Fibroblast of skin of left quadriceps (primary cell): ENCODE measurements at regions not wholly inside any gene's neighbourhood (a gene's known extent, or its start where the extent isn't known, plus 50 kb on each side); places are given as distances from the start of the nearest gene placed in this dataset.

Experiments
- DNase-seq, 2 experiments: peaks; one replicate each; pipeline ENCODE4 v3.0.0-alpha.2; 2013; ENCODE audit warnings: low read depth in 2 of 2

DNA sequence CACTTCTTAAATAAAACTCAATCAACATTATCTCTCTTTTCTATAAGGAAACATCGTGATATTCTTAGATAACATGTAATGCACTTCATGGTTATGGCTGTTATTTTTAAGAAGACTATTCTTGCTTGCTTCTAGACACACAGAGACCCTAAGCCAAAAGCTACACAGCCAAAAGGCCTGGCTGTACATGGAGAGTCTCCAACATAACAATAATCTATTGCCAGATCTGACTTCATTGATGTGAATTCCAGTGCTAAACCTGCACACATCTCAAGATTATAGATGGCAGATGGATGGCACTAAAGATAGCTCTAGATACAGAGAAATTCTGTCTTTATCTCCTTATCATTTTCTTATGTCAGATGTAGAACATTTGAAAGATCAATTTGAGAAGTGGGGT is 811.6 kb upstream of the ZNF608 start:
- DNase-seq = no peak

DNA sequence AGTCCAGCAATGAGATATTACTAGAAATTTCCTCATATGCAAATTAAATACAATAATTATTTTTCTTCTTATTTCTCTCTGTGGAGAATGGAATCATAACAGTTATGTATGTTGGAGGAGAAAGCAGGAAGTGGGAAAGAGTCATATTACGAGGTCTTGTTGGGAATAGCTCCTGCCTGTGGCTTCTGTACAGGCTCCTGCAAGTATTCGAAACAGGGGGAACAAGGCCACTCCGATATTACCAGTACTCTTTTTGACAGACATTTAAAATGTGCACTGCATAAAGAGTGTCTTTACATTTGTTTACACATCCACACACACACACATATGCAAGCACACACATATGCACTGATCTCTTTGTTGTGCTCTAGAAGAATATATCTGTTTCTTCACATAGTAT is 812.0 kb upstream of the ZNF608 start:
- DNase-seq = no peak

DNA sequence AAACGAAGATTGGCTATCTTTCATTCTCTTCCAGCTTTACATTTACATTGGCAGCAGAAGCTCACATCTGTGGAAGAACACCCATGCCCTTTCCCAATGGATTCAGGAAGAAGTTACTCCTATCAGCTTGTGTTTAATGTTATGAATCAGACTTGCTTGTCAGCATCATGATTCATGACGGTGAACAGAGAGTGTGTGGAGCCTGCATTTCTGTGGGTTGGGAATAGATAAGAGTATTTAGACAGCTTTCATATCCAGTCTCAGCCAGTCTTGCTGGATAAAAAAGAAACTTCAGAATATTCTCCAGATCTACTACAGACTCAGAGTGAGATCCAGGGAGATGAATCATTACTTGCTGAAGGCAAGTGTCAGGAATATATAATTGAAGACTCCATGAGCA is 812.9 kb upstream of the ZNF608 start:
- peak; percentile 92 to 93 for DNase-seq

DNA sequence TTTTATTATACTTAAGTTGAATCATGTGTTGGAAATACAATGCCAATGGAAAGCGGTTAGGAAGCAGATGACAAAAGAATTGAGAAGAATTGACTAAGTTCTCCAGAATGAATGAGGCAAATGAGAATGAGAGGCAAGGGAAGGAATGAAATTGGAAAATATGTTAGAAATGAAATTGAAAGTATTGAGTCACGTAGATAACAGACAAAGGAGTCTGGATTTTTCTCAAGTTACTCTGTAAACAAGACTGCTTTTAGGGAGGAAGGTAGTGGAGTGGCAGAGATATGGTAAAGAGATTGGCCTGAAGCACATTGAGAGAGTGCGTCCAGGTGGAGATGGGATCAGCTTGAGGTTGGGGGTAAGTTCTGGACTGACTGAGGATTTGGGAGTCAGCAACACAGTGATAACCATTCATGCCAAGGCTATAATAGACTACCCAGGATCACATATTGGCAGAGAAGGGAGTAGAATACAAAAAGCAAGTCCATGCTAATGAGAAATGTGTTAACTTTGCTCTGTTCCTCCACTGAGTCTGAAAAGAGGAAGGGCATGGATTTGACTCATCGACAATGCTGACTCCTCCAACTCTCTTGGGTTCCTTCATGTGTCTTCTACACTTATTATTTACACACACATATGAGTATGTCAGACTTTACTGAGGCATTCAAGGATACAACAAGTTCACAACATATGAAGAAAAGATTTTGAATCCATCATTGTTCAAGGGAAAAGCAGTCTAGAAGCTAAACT is 814.2 kb upstream of the ZNF608 start:
- no peak for DNase-seq

DNA sequence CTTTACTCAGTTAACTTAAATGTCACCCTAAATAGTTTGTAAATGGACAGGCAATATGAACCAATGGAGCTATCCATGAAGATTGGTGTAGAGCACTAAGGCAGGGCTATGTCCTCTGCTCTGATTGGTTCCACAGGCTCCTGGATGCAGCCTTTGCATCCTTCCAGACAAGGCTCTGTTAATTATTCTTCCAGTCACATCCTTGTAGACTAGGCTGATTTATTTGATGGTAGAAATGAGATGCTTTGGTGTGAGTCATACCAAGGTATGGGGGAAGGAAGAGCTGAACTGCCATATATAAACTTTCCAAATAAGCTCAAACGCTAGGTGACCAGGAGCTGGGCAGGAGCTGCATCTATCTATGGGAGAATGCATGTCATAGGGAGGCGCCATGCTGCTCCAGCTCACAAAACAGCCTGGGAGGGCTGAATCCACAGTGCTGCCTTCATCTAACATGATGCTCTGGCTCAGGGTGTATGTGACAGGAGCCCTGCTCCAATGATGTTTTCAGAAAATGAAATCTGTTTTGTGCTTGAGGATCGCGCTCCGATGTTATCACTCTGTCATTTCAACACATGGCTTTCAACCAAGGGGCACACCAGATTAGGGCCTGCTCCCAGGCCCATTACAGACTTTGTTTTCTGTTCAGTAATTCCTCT is 818.0 kb upstream of the ZNF608 start:
- DNase-seq = no peak

DNA sequence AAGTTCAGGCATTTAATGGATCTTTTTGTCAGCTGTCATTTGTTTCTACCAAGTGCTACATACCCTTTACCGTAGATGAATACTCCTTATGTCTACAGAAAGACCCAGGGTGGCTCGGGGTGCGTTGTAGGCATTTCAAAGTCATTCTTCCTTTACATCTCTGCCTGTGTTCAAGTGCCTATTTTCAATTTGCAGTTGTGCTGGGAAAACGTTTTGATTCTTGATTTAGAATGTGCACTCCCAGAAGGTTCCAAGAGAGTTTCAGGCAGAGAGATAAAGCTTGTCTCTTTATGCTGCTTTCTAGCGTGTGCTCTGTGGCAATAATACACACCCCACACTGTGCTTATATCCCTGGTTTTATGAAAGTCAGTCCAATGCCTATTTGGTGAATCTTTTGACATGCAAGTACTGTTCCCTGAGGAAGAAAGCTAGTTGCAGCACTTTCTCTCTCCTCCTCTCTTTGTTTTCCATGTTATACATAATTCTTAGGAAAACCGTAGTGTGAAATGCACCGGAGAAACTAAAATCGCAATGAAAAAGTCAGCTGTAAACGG is 828.1 kb upstream of the ZNF608 start:
- DNase-seq = no peak

DNA sequence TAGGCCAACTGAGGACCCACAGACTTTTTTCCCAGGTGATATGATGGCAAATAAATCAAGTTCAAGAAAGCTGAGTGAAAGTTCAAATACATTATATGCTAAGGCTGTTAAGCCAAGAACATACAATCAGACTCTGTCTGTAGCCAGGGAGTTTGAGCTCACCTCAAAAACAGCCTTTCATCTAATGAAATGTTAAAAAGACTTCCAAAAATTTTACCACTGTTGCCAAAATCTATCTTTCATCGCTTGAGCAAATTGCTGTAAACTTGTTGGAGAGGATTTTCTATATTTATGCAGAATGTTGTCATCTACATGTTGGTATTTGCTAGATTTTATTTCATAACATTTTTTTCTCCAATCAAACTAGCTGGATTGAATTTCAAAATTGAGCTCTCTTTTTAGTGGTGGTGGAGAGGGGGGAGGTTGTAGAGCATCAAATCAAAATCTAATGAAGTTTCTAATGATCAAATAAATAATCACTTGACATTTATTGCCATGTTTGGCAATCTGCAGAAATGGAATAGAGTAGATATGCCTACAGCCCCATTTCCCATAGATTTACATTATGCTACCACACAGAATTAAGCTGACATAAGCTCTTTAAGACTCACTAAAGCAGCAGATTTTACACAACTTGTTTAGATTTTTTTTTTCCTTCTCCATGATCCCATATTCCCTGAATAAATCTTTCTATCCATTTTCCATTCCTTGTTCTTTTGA is 828.9 kb upstream of the ZNF608 start:
- DNase-seq = no peak

DNA sequence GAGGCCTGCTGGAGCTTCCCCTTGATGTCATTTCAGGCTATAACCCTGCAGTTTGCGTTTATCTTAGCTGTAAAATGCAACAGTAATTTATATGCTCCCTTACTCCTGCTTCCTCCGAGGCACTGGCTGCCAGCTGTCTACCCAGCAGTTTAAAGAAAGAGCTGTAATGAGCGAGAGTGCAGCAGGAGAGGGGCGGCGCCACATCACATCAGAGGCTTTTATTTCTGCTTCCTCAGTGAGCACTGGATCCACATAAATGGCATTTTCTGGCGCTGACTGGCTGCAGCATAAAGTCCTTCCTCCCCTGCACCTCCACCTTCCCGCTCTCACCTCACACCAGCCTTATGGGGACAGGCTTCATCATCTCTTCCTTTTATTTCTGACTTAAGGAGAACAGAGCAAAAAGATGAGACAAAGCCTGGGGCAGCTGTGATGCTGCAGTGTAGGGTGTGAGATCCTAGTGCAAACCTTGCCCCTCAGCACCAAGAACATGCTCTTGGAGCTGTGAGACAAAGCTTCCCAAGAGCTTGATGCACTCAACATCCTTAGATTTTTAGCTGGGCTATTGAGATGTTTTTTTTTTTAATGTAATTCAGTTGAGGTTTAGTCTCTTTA is 829.6 kb upstream of the ZNF608 start:
- DNase-seq = no peak

DNA sequence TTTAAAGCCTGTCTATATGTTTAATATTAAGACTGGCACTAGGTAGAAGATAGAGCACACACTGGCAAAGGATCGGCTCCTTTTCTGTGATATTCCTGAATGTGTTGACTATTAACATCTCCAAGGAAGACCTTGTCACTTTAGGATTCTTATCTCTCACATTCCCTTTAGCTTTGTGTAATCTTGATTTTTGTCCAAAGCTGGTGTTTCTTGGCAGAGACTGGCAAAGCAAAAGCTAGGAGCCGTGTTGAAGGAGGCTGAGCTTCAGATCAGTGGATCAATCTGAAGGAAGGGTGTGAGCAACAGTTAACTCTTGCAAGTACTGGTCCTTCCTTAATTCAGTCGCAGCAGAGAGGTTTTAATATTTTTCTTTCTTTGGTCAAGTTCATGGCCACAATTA is 830.4 kb upstream of the ZNF608 start:
- no peak for DNase-seq

DNA sequence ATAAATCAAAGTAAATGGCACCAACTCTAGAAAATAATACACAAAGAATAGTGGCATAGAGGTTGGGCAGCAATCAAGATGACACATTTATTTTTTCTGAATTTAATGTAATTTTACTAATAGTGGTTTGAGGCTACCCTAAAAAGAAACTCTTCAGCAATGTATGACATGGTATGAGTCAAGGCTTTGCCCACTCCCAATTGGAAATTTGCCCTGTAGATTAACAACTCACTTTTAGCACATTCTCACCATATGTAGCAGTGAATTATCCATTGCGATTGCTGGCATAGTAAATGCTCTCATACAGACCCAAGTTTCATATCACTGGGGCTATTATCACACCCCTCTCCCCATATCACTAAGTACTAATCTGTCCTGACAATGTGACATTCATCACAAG is 832.1 kb upstream of the ZNF608 start:
- DNase-seq = no peak

DNA sequence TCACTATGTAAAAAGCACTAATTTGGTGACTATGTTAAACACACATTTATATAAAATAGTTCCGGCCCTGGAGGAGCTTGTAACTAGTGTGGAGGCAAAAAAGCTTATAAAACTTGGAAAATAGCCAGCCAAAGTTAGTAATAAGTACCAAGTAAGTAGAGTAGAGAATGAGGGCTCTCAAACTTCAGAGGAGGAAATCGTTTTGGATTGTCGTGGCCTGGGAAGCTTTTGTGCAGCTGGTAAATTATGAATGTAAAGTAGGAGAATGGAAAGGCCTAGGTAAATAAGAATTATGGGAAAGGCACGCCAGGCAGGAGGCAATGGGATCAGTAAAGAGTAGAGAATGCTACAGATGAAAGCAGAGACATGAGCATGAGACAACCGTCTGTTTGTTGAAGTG is 832.7 kb upstream of the ZNF608 start:
- DNase-seq = no peak

DNA sequence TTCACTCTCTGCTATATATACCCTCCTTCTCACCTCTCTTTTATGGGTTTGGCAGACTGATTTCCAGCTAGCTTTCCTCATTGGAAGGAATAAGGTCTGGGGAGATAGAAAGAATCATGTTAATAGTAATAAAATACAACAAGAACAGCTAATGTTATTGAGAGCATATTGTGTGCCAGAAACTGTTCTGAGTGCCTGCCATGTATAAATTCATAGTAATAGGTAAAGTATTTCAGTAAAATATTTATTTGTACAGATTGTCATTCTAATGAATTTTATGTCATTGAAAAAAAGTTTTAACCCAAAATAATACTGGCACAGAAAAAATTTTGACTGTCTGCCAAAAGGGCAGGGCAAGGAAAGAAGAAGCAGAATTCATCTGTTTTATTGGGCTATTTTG is 834.9 kb upstream of the ZNF608 start:
- DNase-seq = no peak

DNA sequence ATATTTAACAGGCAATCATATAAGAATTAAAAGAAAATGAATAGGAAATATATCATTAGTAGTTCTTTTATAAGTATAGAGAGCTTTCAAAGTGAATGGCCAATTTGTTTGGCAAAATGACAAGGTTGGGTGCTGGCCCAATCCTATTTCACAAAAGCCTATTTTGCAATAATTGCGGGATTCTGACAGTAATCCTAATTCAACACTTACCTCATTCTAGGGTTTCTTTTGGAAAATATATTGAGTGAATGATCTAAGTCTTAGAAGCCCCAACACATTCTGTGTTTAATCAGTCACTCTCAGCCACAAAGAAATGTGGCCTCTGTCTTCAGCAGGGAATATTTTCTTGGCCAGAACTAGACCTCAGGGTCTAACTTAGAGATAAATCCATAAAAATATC is 835.9 kb upstream of the ZNF608 start:
- peak; percentile 37 to 49 for DNase-seq

DNA sequence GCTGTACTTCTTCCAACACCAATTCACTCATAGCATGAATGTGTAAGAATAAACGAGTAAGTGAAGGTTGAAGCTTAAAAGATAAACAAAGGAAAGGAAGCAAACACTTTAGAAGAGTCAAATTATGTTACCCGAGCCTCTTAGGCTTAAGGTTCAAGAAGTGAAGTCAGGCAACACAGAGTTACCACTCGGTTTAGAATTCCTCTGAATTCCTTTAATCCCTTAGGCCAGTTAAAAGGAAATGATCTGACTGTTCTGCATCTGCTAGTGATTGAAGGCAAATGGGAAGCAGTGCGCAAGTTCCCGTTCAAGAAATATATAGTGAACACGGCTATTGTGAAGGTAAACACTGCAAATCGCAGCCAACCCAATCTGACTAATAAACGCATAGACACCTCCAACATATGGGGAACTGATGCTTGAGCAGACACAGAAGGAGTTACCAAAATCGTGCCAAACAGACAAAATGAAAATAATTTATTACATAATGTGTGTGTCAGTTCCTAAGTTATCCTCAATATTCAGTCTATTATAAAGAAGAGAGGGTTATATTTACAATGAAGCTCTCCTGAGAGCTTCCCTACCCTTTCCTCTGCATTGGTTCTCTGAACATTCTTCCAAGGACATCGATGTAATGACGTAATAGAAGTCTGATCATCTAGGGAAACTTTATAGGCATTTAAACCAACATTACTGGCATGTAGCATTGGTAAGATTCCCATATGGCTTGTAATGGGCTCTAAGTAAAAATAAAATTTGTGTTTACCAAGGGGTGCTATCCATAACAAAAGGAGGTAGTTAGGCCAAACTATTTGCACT is 837.1 kb upstream of the ZNF608 start:
- DNase-seq = peak; percentile 48 to 59

DNA sequence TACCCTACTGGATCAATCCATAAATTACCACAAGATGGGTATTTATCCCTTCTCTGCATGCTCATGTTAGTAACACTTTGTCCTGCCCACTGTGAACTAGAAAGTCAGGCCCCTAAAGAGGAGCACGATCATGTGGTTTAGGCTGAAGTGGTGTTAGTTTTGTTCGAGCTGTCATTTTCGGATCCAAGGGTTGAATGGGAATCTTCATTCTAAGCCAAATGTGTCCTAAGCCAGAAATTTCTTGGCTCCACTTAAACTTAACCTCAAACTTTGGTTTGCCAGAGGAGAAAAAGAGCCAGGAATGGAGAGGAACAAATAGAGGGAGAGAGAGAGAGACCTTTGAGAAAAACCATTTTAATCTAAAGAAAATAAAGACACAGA is 837.7 kb upstream of the ZNF608 start:
- DNase-seq = no peak

DNA sequence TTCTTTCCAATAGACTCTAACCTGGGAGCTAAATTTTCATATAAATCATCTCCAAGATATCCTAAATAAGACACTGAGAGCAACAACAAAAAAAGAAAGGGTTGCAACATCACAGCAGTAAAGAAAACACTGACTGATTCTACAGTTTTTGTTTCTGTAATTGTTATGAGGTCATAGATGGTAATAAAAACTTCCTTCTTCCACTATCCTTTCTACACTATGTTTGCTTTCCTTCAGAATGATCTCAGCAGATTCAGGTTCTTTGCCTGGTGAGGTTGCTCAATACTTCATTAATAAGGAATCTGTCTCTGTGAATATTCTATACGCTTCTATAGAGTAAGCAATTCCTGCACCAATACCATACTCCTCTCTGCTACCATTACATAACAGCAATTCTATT is 835.6 kb upstream of the GRAMD2B start:
- DNase-seq = no peak

DNA sequence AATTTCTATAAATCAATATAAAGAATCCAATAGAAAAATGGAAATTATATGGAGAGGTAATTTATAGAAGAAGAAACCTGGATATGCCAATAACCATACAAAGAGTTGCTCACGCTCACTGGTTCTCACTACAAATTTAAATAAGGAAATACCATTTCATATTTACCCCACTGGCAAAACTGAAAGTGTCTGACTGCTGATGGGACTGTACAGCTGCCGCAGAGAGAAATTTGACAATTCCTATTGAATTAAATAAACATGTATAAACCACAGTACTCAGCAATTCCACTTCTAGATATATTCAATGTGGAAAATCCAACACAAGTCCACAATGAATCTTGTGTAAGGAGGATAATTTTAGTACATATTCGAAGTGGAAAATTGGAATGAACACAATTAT is 830.4 kb upstream of the GRAMD2B start:
- no peak for DNase-seq

DNA sequence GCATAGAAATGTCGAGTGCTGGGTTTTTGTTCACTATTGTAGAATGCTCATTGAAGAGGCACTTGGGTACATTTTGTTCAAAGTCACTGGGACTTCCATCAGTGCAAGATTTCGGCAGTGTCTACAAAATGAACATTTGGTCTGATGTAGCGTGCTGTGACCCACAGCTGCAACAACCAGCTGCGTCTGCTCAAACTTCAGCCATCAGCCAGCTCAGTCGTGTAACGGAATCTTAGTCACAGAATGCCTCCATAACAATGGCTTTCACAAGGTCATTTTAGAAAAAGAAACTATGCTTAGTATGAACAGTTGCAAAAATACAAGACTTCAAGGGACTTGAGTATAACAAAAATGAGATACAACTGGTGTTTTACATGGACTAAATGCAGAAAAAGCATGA is 828.1 kb upstream of the GRAMD2B start:
- no peak for DNase-seq

DNA sequence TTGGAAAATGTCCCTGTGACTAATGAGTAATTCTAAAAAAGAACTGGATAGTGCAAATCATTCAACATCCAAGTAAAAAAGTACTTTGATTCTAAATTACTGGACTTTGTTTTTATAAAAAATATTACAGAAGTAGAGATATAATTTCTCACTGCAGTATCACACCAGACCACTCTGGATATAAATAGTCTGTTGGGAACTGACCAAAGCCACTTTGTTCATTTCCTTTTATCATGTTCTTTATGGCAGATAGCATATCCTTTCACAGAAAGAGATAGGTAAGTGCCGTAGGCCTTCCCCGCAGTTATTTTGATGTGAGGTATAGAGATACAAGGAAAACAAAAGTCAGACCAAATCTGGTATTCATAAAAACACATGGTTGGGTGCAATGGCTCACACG is 827.4 kb upstream of the GRAMD2B start:
- DNase-seq = no peak

DNA sequence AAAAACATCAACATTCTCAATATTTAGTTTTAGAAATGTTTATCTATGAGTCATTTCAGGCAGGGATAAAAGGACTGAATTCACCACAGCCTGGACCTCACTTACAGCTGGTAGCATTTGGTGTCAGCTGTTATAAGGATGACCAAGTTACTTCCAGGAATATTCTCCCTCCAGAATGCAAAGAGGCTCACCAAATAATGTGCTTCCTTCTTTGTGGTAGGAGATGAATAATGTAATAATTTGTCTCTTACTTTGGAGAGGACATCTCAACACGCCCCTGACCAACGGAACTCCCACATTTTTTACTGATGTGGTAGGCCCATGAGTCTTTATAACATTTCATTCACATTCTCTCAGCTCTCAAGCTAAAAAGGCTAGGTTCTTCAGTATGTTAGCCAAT is 825.9 kb upstream of the GRAMD2B start:
- DNase-seq = no peak

DNA sequence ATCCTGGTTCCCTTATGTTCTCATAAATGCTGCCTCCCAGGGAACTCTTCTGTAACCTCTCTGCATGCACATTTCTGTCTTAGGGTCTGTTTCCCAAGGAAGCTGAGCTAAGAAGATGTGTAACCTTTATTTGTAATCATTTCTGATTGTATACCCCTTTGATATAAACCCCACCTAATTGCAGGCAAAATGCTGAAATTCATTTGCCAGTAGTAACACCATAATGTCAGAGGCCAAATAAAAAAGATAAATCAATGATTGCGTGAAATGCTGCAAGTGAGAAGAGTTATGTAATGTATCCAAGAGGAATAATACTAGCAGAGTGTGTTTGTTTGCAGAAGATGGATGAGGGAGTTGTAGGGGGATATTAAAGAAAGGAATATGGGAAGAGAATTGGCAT is 822.6 kb upstream of the GRAMD2B start:
- no peak for DNase-seq

DNA sequence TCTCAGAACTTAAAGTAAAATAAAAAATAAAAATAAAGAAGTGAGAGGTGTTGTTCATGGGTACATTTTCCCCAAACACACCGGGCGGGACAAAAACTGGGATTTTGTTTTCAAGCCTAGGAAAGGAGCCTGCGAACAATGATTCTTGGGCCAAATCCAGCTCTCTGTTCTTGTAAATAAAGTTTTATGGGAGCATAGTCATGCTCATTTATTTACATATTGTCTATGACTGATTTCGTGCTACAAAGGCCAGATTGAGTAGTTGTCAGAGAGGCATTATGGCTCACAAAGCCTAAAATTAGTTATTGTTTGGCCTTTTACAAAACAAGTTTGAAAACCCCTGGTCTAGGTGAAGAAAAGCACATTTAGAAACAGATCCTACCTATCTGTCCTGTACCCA is 821.0 kb upstream of the GRAMD2B start:
- no peak for DNase-seq
